ENCODE measurements at regions not wholly inside any gene's neighbourhood (a gene's known extent, or its start where the extent isn't known, plus 50 kb on each side); places are given as distances from the start of the nearest gene placed in this dataset.

GRCh38 chr10:8790390-8790789 lies 735.9 kb downstream of the GATA3 start:
- no peak for DNase-seq (ENCODE audit: low read depth)
- TF ChIP-seq CTCF (IDR thresholded peaks at IDR 0.05; ENCODE audit: low read length, missing control alignments), result no peak
- no peak overlapping the region for H3K4me3 ChIP-seq (replicated peaks; ENCODE audit: low read depth, low read length)

GRCh38 chr10:8794860-8795259 lies 740.4 kb downstream of the GATA3 start:
- DNase-seq (ENCODE audit: low read depth), result no peak
- TF ChIP-seq CTCF (IDR thresholded peaks at IDR 0.05; ENCODE audit: low read length, missing control alignments), result no peak
- no peak overlapping the region for H3K4me3 ChIP-seq (replicated peaks; ENCODE audit: low read depth, low read length)

GRCh38 chr10:8800426-8800825 lies 745.9 kb downstream of the GATA3 start:
- DNase-seq (ENCODE audit: low read depth), result no peak
- TF ChIP-seq CTCF (IDR thresholded peaks at IDR 0.05; ENCODE audit: low read length, missing control alignments), result no peak

GRCh38 chr10:8803992-8804391 lies 749.5 kb downstream of the GATA3 start:
- TF ChIP-seq CTCF (IDR thresholded peaks at IDR 0.05; ENCODE audit: low read length, missing control alignments), result no peak
- DNase-seq (ENCODE audit: low read depth), result no peak
- H3K4me3 ChIP-seq (replicated peaks; ENCODE audit: low read depth, low read length), result no peak overlapping the region

More at GRCh38 chr10:8800426-8800825, 745.9 kb downstream of the GATA3 start:
- no peak overlapping the region for H3K4me3 ChIP-seq (replicated peaks; ENCODE audit: low read depth, low read length)

- H3K4me3 ChIP-seq (replicated peaks; ENCODE audit: low read depth, low read length), result no peak overlapping the region
- TF ChIP-seq CTCF (IDR thresholded peaks at IDR 0.05; ENCODE audit: low read length, missing control alignments), result no peak
- DNase-seq (ENCODE audit: low read depth), result no peak
Measured at GRCh38 chr10:8810677-8811076, 756.2 kb downstream of the GATA3 start.

- no peak for TF ChIP-seq CTCF (IDR thresholded peaks at IDR 0.05; ENCODE audit: low read length, missing control alignments)
- H3K4me3 ChIP-seq (replicated peaks; ENCODE audit: low read depth, low read length), result no peak overlapping the region
- DNase-seq (ENCODE audit: low read depth), result peak; percentile 1
Measured at GRCh38 chr10:8811201-8811600, 756.7 kb downstream of the GATA3 start.

GRCh38 chr10:8815969-8816368 lies 761.5 kb downstream of the GATA3 start:
- no peak overlapping the region for H3K4me3 ChIP-seq (replicated peaks; ENCODE audit: low read depth, low read length)
- DNase-seq (ENCODE audit: low read depth), result no peak
- no peak for TF ChIP-seq CTCF (IDR thresholded peaks at IDR 0.05; ENCODE audit: low read length, missing control alignments)
